HL-60 (cell line): ENCODE measurements at regions not wholly inside any gene's neighbourhood (a gene's known extent, or its start where the extent isn't known, plus 50 kb on each side); places are given as distances from the start of the nearest gene placed in this dataset.

Experiments
- GABPA ChIP-seq: IDR thresholded peaks from 2 replicates; pipeline ENCODE4 v1.6.1; 2012; ENCODE audit warnings: low read depth
- POLR2AphosphoS5 ChIP-seq: IDR thresholded peaks from 2 replicates; pipeline ENCODE4 v1.6.1; 2012; ENCODE audit warnings: low read depth
- TF ChIP-seq, protein P1 (sequence below): IDR thresholded peaks from one replicate; pipeline ENCODE4 v1.5.1; 2011; ENCODE audit warnings: low read length, control low read depth, inconsistent platforms; ENCODE audit not compliant: insufficient read depth
- TF ChIP-seq, protein P2 (sequence below): IDR thresholded peaks from 2 replicates; pipeline ENCODE4 v1.6.1; 2012; ENCODE audit warnings: low read depth; ENCODE audit not compliant: insufficient replicate concordance

DNA sequence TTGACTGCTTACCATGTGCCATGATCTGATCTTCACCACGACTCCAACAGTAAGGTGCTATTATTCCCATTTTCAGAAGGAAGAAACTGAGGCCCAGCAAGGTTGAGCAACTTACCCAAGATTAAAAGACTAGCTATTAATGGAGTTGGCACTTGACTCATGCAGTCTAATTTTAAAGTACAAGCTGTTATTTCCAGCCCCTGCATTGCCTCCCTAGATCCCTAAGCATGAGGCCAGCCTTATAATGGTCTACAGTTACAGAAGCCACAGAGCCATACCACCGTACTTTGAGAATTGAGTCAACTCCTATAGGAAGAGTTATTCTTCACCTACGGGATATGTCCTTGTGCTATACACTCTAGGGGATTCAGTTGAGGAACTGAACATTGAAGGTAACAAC lies 66.7 kb upstream of the RBM19 start:
- no peak for TF ChIP-seq POLR2AphosphoS5
- TF ChIP-seq, protein P1, sequence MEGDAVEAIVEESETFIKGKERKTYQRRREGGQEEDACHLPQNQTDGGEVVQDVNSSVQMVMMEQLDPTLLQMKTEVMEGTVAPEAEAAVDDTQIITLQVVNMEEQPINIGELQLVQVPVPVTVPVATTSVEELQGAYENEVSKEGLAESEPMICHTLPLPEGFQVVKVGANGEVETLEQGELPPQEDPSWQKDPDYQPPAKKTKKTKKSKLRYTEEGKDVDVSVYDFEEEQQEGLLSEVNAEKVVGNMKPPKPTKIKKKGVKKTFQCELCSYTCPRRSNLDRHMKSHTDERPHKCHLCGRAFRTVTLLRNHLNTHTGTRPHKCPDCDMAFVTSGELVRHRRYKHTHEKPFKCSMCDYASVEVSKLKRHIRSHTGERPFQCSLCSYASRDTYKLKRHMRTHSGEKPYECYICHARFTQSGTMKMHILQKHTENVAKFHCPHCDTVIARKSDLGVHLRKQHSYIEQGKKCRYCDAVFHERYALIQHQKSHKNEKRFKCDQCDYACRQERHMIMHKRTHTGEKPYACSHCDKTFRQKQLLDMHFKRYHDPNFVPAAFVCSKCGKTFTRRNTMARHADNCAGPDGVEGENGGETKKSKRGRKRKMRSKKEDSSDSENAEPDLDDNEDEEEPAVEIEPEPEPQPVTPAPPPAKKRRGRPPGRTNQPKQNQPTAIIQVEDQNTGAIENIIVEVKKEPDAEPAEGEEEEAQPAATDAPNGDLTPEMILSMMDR = no peak
- TF ChIP-seq, protein P2, sequence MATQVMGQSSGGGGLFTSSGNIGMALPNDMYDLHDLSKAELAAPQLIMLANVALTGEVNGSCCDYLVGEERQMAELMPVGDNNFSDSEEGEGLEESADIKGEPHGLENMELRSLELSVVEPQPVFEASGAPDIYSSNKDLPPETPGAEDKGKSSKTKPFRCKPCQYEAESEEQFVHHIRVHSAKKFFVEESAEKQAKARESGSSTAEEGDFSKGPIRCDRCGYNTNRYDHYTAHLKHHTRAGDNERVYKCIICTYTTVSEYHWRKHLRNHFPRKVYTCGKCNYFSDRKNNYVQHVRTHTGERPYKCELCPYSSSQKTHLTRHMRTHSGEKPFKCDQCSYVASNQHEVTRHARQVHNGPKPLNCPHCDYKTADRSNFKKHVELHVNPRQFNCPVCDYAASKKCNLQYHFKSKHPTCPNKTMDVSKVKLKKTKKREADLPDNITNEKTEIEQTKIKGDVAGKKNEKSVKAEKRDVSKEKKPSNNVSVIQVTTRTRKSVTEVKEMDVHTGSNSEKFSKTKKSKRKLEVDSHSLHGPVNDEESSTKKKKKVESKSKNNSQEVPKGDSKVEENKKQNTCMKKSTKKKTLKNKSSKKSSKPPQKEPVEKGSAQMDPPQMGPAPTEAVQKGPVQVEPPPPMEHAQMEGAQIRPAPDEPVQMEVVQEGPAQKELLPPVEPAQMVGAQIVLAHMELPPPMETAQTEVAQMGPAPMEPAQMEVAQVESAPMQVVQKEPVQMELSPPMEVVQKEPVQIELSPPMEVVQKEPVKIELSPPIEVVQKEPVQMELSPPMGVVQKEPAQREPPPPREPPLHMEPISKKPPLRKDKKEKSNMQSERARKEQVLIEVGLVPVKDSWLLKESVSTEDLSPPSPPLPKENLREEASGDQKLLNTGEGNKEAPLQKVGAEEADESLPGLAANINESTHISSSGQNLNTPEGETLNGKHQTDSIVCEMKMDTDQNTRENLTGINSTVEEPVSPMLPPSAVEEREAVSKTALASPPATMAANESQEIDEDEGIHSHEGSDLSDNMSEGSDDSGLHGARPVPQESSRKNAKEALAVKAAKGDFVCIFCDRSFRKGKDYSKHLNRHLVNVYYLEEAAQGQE = no peak
- TF ChIP-seq GABPA = no peak
